A549 (cell line): ENCODE measurements at regions not wholly inside any gene's neighbourhood (a gene's known extent, or its start where the extent isn't known, plus 50 kb on each side); places are given as distances from the start of the nearest gene placed in this dataset.

Source experiments
- ATAC-seq, 2 experiments: fragments of 200-7000 bp in 1 of 2; fragments of >200 bp in 1 of 2; cut with Nextera tagmentation in 1 of 2; cut with Tn5 transposase in 1 of 2; 3 replicates each; pipeline versions ENCODE4 v1.8.0 to v1.9.1; 2018 to 2020; ENCODE audit warnings: mild to moderate bottlenecking in 1 of 2, moderate library complexity in 1 of 2
- CTCF ChIA-PET: fragments of 300-600 bp; sonication (Branson Sonifier 250); formaldehyde crosslinking; extraction: SDS; loops from one replicate; lab custom pipeline; 2021; ENCODE audit warnings: antibody characterized with exemption, inconsistent platforms; lab: Yijun Ruan, JAX
- POLR2A ChIA-PET: fragments of 350-600 bp; formaldehyde crosslinking; extraction: SDS; loops from one replicate; lab custom pipeline; 2021; ENCODE audit warnings: antibody characterized with exemption, inconsistent platforms; lab: Yijun Ruan, JAX
- DNase-seq, 2 experiments: peaks; one replicate each; pipeline versions ENCODE4 v3.0.0 to v3.0.0-alpha.2; 2011 to 2016; ENCODE audit warnings: low read depth in 1 of 2, low spot score in 1 of 2
- FAIRE-seq: peaks from 2 replicates; lab custom pipeline; 2011; peaks lifted over from hg19 to GRCh38; lab: Jason Lieb, UNC
- H3K27ac ChIP-seq, 2 experiments: fragments of >200 bp; sonication (Bioruptor Twin); formaldehyde crosslinking; 3 replicates each; pipeline ENCODE4 v1.5.1; 2016 to 2017
- H3K4me1 ChIP-seq: fragments of >200 bp; sonication (Bioruptor Twin); formaldehyde crosslinking; 3 replicates; pipeline ENCODE4 v1.6.1; 2016
- H3K4me2 ChIP-seq: fragments of >200 bp; sonication (Bioruptor Twin); formaldehyde crosslinking; 3 replicates; pipeline ENCODE4 v1.6.1; 2016
- H3K4me3 ChIP-seq: fragments of >200 bp; sonication (Bioruptor Twin); formaldehyde crosslinking; 3 replicates; pipeline ENCODE4 v1.5.1; 2016
- H3K9me3 ChIP-seq: fragments of >200 bp; sonication (Bioruptor Twin); formaldehyde crosslinking; 3 replicates; pipeline ENCODE4 v1.6.1; 2016
- BHLHE40 ChIP-seq: IDR thresholded peaks from 2 replicates; pipeline ENCODE4 v1.6.1; 2012; ENCODE audit warnings: low read depth, low read length, inconsistent platforms
- CBX2 ChIP-seq: fragments of 200-600 bp; sonication (generic); IDR thresholded peaks from 2 replicates; pipeline ENCODE4 v1.6.1; 2016; ENCODE audit warnings: low read depth, mild to moderate bottlenecking, borderline replicate concordance
- CEBPB ChIP-seq, 2 experiments: fragments of >200 bp in 1 of 2; sonication (Bioruptor Twin) in 1 of 2; formaldehyde crosslinking in 1 of 2; IDR thresholded peaks; 2 replicates each; pipeline ENCODE4 v1.6.1; 2012 to 2016
- CHD2 ChIP-seq: fragments of 150-350 bp; IDR thresholded peaks from 2 replicates; pipeline ENCODE4 v1.6.1; 2014; ENCODE audit warnings: low read length; ENCODE audit not compliant: partially characterized antibody
- CTCF ChIP-seq: fragments of >200 bp; sonication (Bioruptor Twin); formaldehyde crosslinking; IDR thresholded peaks from 3 replicates; pipeline ENCODE4 v1.5.1; 2016
- EHF ChIP-seq: fragments of 250-450 bp; sonication (Bioruptor Pico); IDR thresholded peaks from 2 replicates; pipeline ENCODE4 v1.5.0; 2020; ENCODE audit warnings: mild to moderate bottlenecking
- EHMT2 ChIP-seq: fragments of 200-600 bp; sonication (generic); IDR thresholded peaks from 2 replicates; pipeline ENCODE4 v1.6.1; 2016; ENCODE audit warnings: antibody characterized with exemption, low read depth, mild to moderate bottlenecking, moderate library complexity
- ELK1 ChIP-seq: fragments of 150-350 bp; IDR thresholded peaks from 2 replicates; pipeline ENCODE4 v1.6.1; 2014; ENCODE audit warnings: low read depth, mild to moderate bottlenecking, low read length
- HDAC2 ChIP-seq: fragments of 200-600 bp; sonication (generic); IDR thresholded peaks from 2 replicates; pipeline ENCODE4 v1.6.1; 2016
- HES2 ChIP-seq: fragments of >200 bp; sonication (Bioruptor Twin); formaldehyde crosslinking; IDR thresholded peaks from 2 replicates; pipeline ENCODE4 v1.6.1; 2016
- HOXB13 ChIP-seq: fragments of 250-450 bp; sonication (Bioruptor Pico); IDR thresholded peaks from 2 replicates; pipeline ENCODE4 v1.5.0; 2020; ENCODE audit warnings: low read depth, mild to moderate bottlenecking, moderate library complexity
- MAZ ChIP-seq: fragments of 150-350 bp; IDR thresholded peaks from 2 replicates; pipeline ENCODE4 v1.6.1; 2014; ENCODE audit warnings: antibody characterized with exemption, low read depth, low read length, borderline replicate concordance
- NFE2L2 ChIP-seq: fragments of 150-350 bp; conservative IDR thresholded peaks from 2 replicates; pipeline ENCODE4 v1.6.1; 2014; ENCODE audit warnings: low read length
- POLR2A ChIP-seq: IDR thresholded peaks from 2 replicates; pipeline ENCODE4 v1.6.1; 2012; ENCODE audit warnings: mild to moderate bottlenecking, low read length
- POLR2AphosphoS2 ChIP-seq: conservative IDR thresholded peaks from 2 replicates; pipeline ENCODE4 v1.6.1; 2012; ENCODE audit warnings: low read length, improper control_type of control experiment, inconsistent platforms
- RAD21 ChIP-seq, 2 experiments: fragments of >200 bp in 1 of 2; sonication (Bioruptor Twin) in 1 of 2; formaldehyde crosslinking in 1 of 2; IDR thresholded peaks in 1 of 2; conservative IDR thresholded peaks in 1 of 2; 2 replicates in 1 of 2; 3 replicates in 1 of 2; pipeline ENCODE4 v1.6.1; 2012 to 2018; ENCODE audit warnings: inconsistent platforms in 1 of 2
- RFX5 ChIP-seq: fragments of 450-650 bp; IDR thresholded peaks from 2 replicates; pipeline ENCODE4 v1.7.1; 2014; ENCODE audit warnings: antibody characterized with exemption, mild to moderate bottlenecking, moderate library complexity
- SMC3 ChIP-seq: fragments of >200 bp; sonication (Bioruptor Twin); formaldehyde crosslinking; IDR thresholded peaks from 3 replicates; pipeline ENCODE4 v1.6.1; 2018; ENCODE audit warnings: inconsistent platforms
- SREBF2 ChIP-seq: fragments of 450-650 bp; IDR thresholded peaks from 2 replicates; pipeline ENCODE4 v1.6.1; 2014; ENCODE audit warnings: mild to moderate bottlenecking, moderate library complexity
- TP53 ChIP-seq: fragments of 250-450 bp; sonication (Bioruptor Pico); IDR thresholded peaks from 2 replicates; pipeline ENCODE4 v1.5.0; 2021; ENCODE audit warnings: mild to moderate bottlenecking, moderate library complexity
- ZC3H11A ChIP-seq: fragments of 450-650 bp; IDR thresholded peaks from 2 replicates; pipeline ENCODE4 v1.6.1; 2014; ENCODE audit warnings: antibody characterized with exemption, mild to moderate bottlenecking
- WGBS: methylation state at CpG from one replicate; pipeline ENCODE4 v1.1.6; 2017; ENCODE audit errors: missing lambda C conversion rate; 5-methylcytosine and 5-hydroxymethylcytosine counted together
- TF ChIP-seq, protein P1 (sequence below): IDR thresholded peaks from 2 replicates; pipeline ENCODE4 v1.6.1; 2012
- TF ChIP-seq, protein P2 (sequence below): IDR thresholded peaks from 2 replicates; pipeline ENCODE4 v1.6.1; 2012; ENCODE audit warnings: low read depth, borderline replicate concordance

GRCh38 chrX:125709532-125709931 lies 389.9 kb downstream of the TEX13C start (continued):
- no peak for TF ChIP-seq RAD21 (conservative IDR thresholded peaks at IDR 0.05 in 1 of 2, IDR thresholded peaks at IDR 0.05 in 1 of 2)
- TF ChIP-seq SREBF2, result no peak
- no peak for TF ChIP-seq MAZ

DNA sequence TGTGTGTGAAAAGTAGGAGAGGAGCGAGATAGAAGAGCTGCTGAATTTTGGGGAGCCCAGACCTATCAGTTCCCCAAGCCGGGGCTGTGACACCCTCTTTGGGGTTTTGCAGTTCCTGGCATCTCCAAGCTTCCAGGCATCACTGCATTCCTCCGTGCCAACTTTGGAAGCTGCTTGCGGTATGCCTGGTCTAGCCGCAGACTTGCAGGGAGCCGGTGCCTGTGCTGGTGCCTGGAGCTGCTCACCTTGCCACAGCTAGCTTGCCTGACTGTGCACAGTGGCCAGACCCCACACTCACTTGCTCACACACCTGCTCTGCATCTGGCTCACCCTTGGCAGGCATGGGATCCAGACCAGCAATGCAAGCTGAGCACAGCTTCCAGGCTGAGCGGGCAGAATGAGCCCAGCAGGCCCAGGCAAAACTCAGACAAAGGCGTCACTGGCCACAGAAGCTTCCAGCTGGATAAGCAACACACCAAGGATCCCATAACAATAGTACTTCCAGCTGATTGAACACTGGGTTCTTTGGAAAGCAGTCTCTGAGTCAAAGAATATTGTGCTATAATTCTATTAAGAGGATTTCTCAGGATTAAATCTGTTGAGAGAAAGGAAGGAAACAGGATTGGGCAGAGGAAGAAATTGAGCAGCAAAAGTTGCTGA lies 390.9 kb downstream of the TEX13C start:
- ChIA-PET POLR2A (no interaction called here), CTCF (no interaction called here)
- H3K27ac ChIP-seq, result no peak overlapping the region
- H3K4me2 ChIP-seq, result no peak overlapping the region
- TF ChIP-seq BHLHE40 (no peak), NFE2L2 (no peak), CTCF (no peak), ZC3H11A (no peak)
- H3K4me1 ChIP-seq, result no peaks in the 10 kb centered on the region
- no peaks in the 10 kb centered on the region for H3K9me3 ChIP-seq
- no peak for DNase-seq
- WGBS, result 19% methylated on average over 8 of the region's 8 CpGs
- no peak overlapping the region for H3K4me3 ChIP-seq
- ATAC-seq, result no peak
- no peak for FAIRE-seq

DNA sequence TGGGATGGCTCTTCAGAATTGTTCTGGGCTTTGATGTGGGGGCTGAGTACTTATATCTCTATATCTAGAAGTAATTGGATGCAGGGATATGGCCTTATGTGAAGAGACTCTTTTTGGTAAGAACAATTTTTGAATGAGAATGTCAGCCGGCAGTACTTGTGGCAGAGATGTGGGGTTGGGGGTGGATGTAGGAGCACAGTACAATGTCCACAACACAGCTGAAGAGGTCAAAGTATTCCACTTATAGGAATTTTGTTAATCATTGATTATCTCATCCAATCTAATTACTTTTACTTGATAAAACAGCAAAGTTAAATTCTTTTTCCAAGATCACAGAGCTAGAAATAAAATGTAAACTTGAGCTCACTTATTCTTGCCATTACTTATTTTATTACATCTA lies 391.4 kb downstream of the TEX13C start:
- H3K4me3 ChIP-seq, result no peak overlapping the region
- no peaks in the 10 kb centered on the region for H3K9me3 ChIP-seq
- ATAC-seq, result no peak
- ChIA-PET CTCF (no interaction called here), POLR2A (no interaction called here)
- H3K4me1 ChIP-seq, result no peaks in the 10 kb centered on the region
- no peak for DNase-seq
- H3K4me2 ChIP-seq, result no peak overlapping the region
- 82% methylated on average over 1 of the region's 1 CpG for WGBS
- TF ChIP-seq, protein P1, sequence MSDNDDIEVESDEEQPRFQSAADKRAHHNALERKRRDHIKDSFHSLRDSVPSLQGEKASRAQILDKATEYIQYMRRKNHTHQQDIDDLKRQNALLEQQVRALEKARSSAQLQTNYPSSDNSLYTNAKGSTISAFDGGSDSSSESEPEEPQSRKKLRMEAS, result no peak
- TF ChIP-seq RFX5 (no peak), POLR2A (no peak), HDAC2 (no peak), CHD2 (no peak), SREBF2 (no peak), TP53 (CRISPR knock-in tag) (no peak), EHF (no peak), ELK1 (no peak), CEBPB (IDR thresholded peaks at IDR 0.05) (no peak), HES2 (no peak), SMC3 (no peak), HOXB13 (no peak), POLR2AphosphoS2 (no peak), CBX2 (no peak), EHMT2 (no peak)
- TF ChIP-seq, protein P2, sequence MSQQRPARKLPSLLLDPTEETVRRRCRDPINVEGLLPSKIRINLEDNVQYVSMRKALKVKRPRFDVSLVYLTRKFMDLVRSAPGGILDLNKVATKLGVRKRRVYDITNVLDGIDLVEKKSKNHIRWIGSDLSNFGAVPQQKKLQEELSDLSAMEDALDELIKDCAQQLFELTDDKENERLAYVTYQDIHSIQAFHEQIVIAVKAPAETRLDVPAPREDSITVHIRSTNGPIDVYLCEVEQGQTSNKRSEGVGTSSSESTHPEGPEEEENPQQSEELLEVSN, result no peak
- TF ChIP-seq, all 56 proteins: peak for 0
- H3K27ac ChIP-seq, result no peak overlapping the region
- no peak for FAIRE-seq
